ENCODE measurements at regions not wholly inside any gene's neighbourhood (a gene's known extent, or its start where the extent isn't known, plus 50 kb on each side); places are given as distances from the start of the nearest gene placed in this dataset.

GRCh38 chr3:168419091-168419490 lies 323.4 kb upstream of the GOLIM4 start:
- Histone ChIP-seq H3K4me1 (no peaks in the 10 kb centered on the region), H3K9ac (ENCODE audit: low read depth in 2 of 2, low read length in 2 of 2) (no peak overlapping the region), H3K27ac (no peak overlapping the region), H3K9me3 (no peaks in the 10 kb centered on the region), H3K36me3 (no peaks in the 10 kb centered on the region), H3K27me3 (no peaks in the 10 kb centered on the region), H3K4me3 (no peak overlapping the region)
- no peak for DNase-seq
- intact Hi-C loops (cut with DNase I), result no loop called here
- TF ChIP-seq CTCF (IDR thresholded peaks at IDR 0.05), result no peak

GRCh38 chr3:168417016-168417415 lies 321.3 kb upstream of the GOLIM4 start:
- no peak overlapping the region for H3K9ac ChIP-seq (ENCODE audit: low read depth in 2 of 2, low read length in 2 of 2)
- intact Hi-C loops (cut with DNase I), result no loop called here
- H3K36me3 ChIP-seq, result no peaks in the 10 kb centered on the region
- H3K4me3 ChIP-seq, result no peak overlapping the region
- H3K27me3 ChIP-seq, result no peaks in the 10 kb centered on the region
- no peak for TF ChIP-seq CTCF (IDR thresholded peaks at IDR 0.05)
- DNase-seq, result no peak
- no peak overlapping the region for H3K27ac ChIP-seq
- H3K4me1 ChIP-seq, result no peaks in the 10 kb centered on the region
- H3K9me3 ChIP-seq, result no peaks in the 10 kb centered on the region

GRCh38 chr3:168416446-168416845 lies 320.7 kb upstream of the GOLIM4 start:
- intact Hi-C loops (cut with DNase I), result no loop called here
- no peak overlapping the region for H3K4me3 ChIP-seq
- H3K9me3 ChIP-seq, result no peaks in the 10 kb centered on the region
- no peak overlapping the region for H3K9ac ChIP-seq (ENCODE audit: low read depth in 2 of 2, low read length in 2 of 2)
- no peak for DNase-seq
- no peaks in the 10 kb centered on the region for H3K4me1 ChIP-seq
- no peaks in the 10 kb centered on the region for H3K27me3 ChIP-seq
- no peaks in the 10 kb centered on the region for H3K36me3 ChIP-seq
- TF ChIP-seq CTCF (IDR thresholded peaks at IDR 0.05), result no peak
- no peak overlapping the region for H3K27ac ChIP-seq

- H3K9me3 ChIP-seq, result no peaks in the 10 kb centered on the region
- H3K9ac ChIP-seq (ENCODE audit: low read depth in 2 of 2, low read length in 2 of 2), result no peak overlapping the region
- no peaks in the 10 kb centered on the region for H3K36me3 ChIP-seq
- DNase-seq, result no peak
- TF ChIP-seq CTCF (IDR thresholded peaks at IDR 0.05), result no peak
- H3K27ac ChIP-seq, result no peak overlapping the region
- H3K4me3 ChIP-seq, result no peak overlapping the region
- H3K4me1 ChIP-seq, result no peaks in the 10 kb centered on the region
- intact Hi-C loops (cut with DNase I), result no loop called here
- no peaks in the 10 kb centered on the region for H3K27me3 ChIP-seq
Measured at GRCh38 chr3:168414149-168414548, 318.4 kb upstream of the GOLIM4 start.

- H3K9me3 ChIP-seq, result no peaks in the 10 kb centered on the region
- H3K4me3 ChIP-seq, result no peak overlapping the region
- no peaks in the 10 kb centered on the region for H3K27me3 ChIP-seq
- H3K4me1 ChIP-seq, result no peaks in the 10 kb centered on the region
- TF ChIP-seq CTCF (IDR thresholded peaks at IDR 0.05), result no peak
- intact Hi-C loops (cut with DNase I), result no loop called here
- H3K9ac ChIP-seq (ENCODE audit: low read depth in 2 of 2, low read length in 2 of 2), result no peak overlapping the region
- DNase-seq, result no peak
- no peaks in the 10 kb centered on the region for H3K36me3 ChIP-seq
- no peak overlapping the region for H3K27ac ChIP-seq
Measured at GRCh38 chr3:168407381-168407780, 311.7 kb upstream of the GOLIM4 start.

GRCh38 chr3:168405288-168405687 lies 309.6 kb upstream of the GOLIM4 start:
- no peaks in the 10 kb centered on the region for H3K9me3 ChIP-seq
- no peak overlapping the region for H3K9ac ChIP-seq (ENCODE audit: low read depth in 2 of 2, low read length in 2 of 2)
- no peak for DNase-seq
- no peak overlapping the region for H3K4me3 ChIP-seq
- H3K27ac ChIP-seq, result no peak overlapping the region
- no peaks in the 10 kb centered on the region for H3K4me1 ChIP-seq
- H3K27me3 ChIP-seq, result no peaks in the 10 kb centered on the region
- intact Hi-C loops (cut with DNase I), result no loop called here
- H3K36me3 ChIP-seq, result no peaks in the 10 kb centered on the region
- no peak for TF ChIP-seq CTCF (IDR thresholded peaks at IDR 0.05)
